Mesothelial cell of epicardium (in vitro differentiated cells): ENCODE measurements at regions not wholly inside any gene's neighbourhood (a gene's known extent, or its start where the extent isn't known, plus 50 kb on each side); places are given as distances from the start of the nearest gene placed in this dataset.

Source experiments
- DNase-seq, 2 experiments: peaks; one replicate each; pipeline ENCODE4 v3.0.0; 2021; ENCODE audit warnings: low spot score in 2 of 2; ENCODE audit not compliant: unreplicated experiment in 2 of 2
- H3K27ac Mint-ChIP-seq: 2 replicates; pipeline ENCODE4 v1.8.0; 2021; ENCODE audit warnings: mixed read lengths
- H3K27me3 Mint-ChIP-seq: 2 replicates; pipeline ENCODE4 v1.8.0; 2021; ENCODE audit warnings: low read depth, mixed read lengths
- H3K36me3 Mint-ChIP-seq: 2 replicates; pipeline ENCODE4 v1.8.0; 2021; ENCODE audit warnings: mixed read lengths
- H3K4me1 Mint-ChIP-seq: 2 replicates; pipeline ENCODE4 v1.8.0; 2021; ENCODE audit warnings: mixed read lengths
- H3K4me3 Mint-ChIP-seq: 2 replicates; pipeline ENCODE4 v1.8.0; 2021; ENCODE audit warnings: mild to moderate bottlenecking, moderate library complexity, mixed read lengths
- H3K9me3 Mint-ChIP-seq: 2 replicates; pipeline ENCODE4 v1.8.0; 2021; ENCODE audit warnings: mixed read lengths
- CTCF ChIP-seq: fragments of 200-600 bp; sonication (generic); IDR thresholded peaks from one replicate; pipeline ENCODE4 v1.5.0; 2021; ENCODE audit warnings: antibody characterized with exemption; ENCODE audit not compliant: unreplicated experiment

GRCh38 chr2:129661935-129662334, 317.5 kb upstream of the RAB6C start:
- TF ChIP-seq CTCF: no peak
- H3K27me3 Mint-ChIP-seq: peaks cover 2% of the 10 kb centered on the region
- H3K27ac Mint-ChIP-seq: no peak overlapping the region
- H3K36me3 Mint-ChIP-seq: peaks cover 6% of the 10 kb centered on the region
- DNase-seq: no peak
- no peak overlapping the region for H3K4me3 Mint-ChIP-seq
- peaks cover 6% of the 10 kb centered on the region for H3K4me1 Mint-ChIP-seq
- H3K9me3 Mint-ChIP-seq: peaks cover 15% of the 10 kb centered on the region

- Mint-ChIP-seq H3K9me3 (peaks cover 9% of the 10 kb centered on the region), H3K4me1 (no peaks in the 10 kb centered on the region), H3K4me3 (no peak overlapping the region), H3K27ac (no peak overlapping the region), H3K27me3 (peaks cover 11% of the 10 kb centered on the region), H3K36me3 (no peaks in the 10 kb centered on the region)
- TF ChIP-seq CTCF: no peak
- DNase-seq: no peak
These were observed 311.9 kb upstream of the RAB6C start for GRCh38 chr2:129667577-129667976.

GRCh38 chr2:129672521-129672920, 306.9 kb upstream of the RAB6C start:
- TF ChIP-seq CTCF: no peak
- H3K9me3 Mint-ChIP-seq: no peaks in the 10 kb centered on the region
- DNase-seq: no peak
- peaks cover 17% of the 10 kb centered on the region for H3K27me3 Mint-ChIP-seq
- H3K36me3 Mint-ChIP-seq: no peaks in the 10 kb centered on the region
- H3K4me3 Mint-ChIP-seq: no peak overlapping the region
- H3K27ac Mint-ChIP-seq: no peak overlapping the region
- peaks cover 21% of the 10 kb centered on the region for H3K4me1 Mint-ChIP-seq

- TF ChIP-seq CTCF: no peak
- DNase-seq: no peak
- Mint-ChIP-seq H3K9me3 (no peaks in the 10 kb centered on the region), H3K36me3 (no peaks in the 10 kb centered on the region), H3K27ac (no peak overlapping the region), H3K4me3 (no peak overlapping the region), H3K27me3 (peaks cover 18% of the 10 kb centered on the region), H3K4me1 (peaks cover 21% of the 10 kb centered on the region)
These were observed 306.2 kb upstream of the RAB6C start for GRCh38 chr2:129673234-129673633.

GRCh38 chr2:129673847-129674711, 305.4 kb upstream of the RAB6C start:
- H3K36me3 Mint-ChIP-seq: no peaks in the 10 kb centered on the region
- H3K27ac Mint-ChIP-seq: no peak overlapping the region
- DNase-seq: no peak
- H3K4me1 Mint-ChIP-seq: peaks cover 21% of the 10 kb centered on the region
- H3K4me3 Mint-ChIP-seq: no peak overlapping the region
- H3K27me3 Mint-ChIP-seq: peaks cover 18% of the 10 kb centered on the region
- no peak for TF ChIP-seq CTCF
- H3K9me3 Mint-ChIP-seq: no peaks in the 10 kb centered on the region

GRCh38 chr2:129678751-129679150, 300.7 kb upstream of the RAB6C start:
- peaks cover 15% of the 10 kb centered on the region for H3K9me3 Mint-ChIP-seq
- peaks cover 11% of the 10 kb centered on the region for H3K36me3 Mint-ChIP-seq
- no peak overlapping the region for H3K4me3 Mint-ChIP-seq
- peaks cover 7% of the 10 kb centered on the region for H3K27me3 Mint-ChIP-seq
- H3K27ac Mint-ChIP-seq: no peak overlapping the region
- peaks cover 14% of the 10 kb centered on the region for H3K4me1 Mint-ChIP-seq
- no peak for TF ChIP-seq CTCF
- no peak for DNase-seq
